NCI-H69 (cell line): ENCODE measurements at regions not wholly inside any gene's neighbourhood (a gene's known extent, or its start where the extent isn't known, plus 50 kb on each side); places are given as distances from the start of the nearest gene placed in this dataset.

Source experiments
- DNase-seq: peaks from one replicate; lab custom pipeline; 2025; lab: John Stamatoyannopoulos, UW

GRCh38 chr3:8200996-8201395 is 300.6 kb upstream of the LMCD1 start:
- DNase-seq, result peak; percentile 33

GRCh38 chr3:8201886-8202285 is 299.7 kb upstream of the LMCD1 start:
- DNase-seq, result peak; percentile 18

GRCh38 chr3:8204331-8204730 is 297.3 kb upstream of the LMCD1 start:
- DNase-seq, result no peak

- no peak for DNase-seq
These were observed 296.6 kb upstream of the LMCD1 start for GRCh38 chr3:8204853-8205650.

- no peak for DNase-seq
These were observed 295.7 kb upstream of the LMCD1 start for GRCh38 chr3:8205881-8206280.

- no peak for DNase-seq
These were observed 294.5 kb upstream of the LMCD1 start for GRCh38 chr3:8206971-8207617.

GRCh38 chr3:8210882-8211341 is 290.7 kb upstream of the LMCD1 start:
- no peak for DNase-seq

GRCh38 chr3:8212794-8213193 is 288.8 kb upstream of the LMCD1 start:
- no peak for DNase-seq

- DNase-seq, result no peak
These were observed 288.3 kb upstream of the LMCD1 start for GRCh38 chr3:8213286-8213685.

GRCh38 chr3:8215821-8216220 is 285.8 kb upstream of the LMCD1 start:
- no peak for DNase-seq

- DNase-seq, result no peak
These were observed 283.2 kb upstream of the LMCD1 start for GRCh38 chr3:8218353-8218940.

- DNase-seq, result no peak
These were observed 281.3 kb upstream of the LMCD1 start for GRCh38 chr3:8220291-8220690.

- DNase-seq, result peak; percentile 2
These were observed 277.9 kb upstream of the LMCD1 start for GRCh38 chr3:8223766-8224165.

- DNase-seq, result no peak
These were observed 276.7 kb upstream of the LMCD1 start for GRCh38 chr3:8224941-8225340.

- no peak for DNase-seq
These were observed 267.7 kb upstream of the LMCD1 start for GRCh38 chr3:8233938-8234337.

GRCh38 chr3:8236264-8236663 is 265.4 kb upstream of the LMCD1 start:
- DNase-seq, result no peak

GRCh38 chr3:8237893-8238292 is 263.7 kb upstream of the LMCD1 start:
- no peak for DNase-seq

GRCh38 chr3:8238432-8238831 is 263.2 kb upstream of the LMCD1 start:
- no peak for DNase-seq

GRCh38 chr3:8239095-8239494 is 262.5 kb upstream of the LMCD1 start:
- DNase-seq, result no peak

- DNase-seq, result peak; percentile 45
These were observed 261.6 kb upstream of the LMCD1 start for GRCh38 chr3:8239718-8240695.

GRCh38 chr3:8246070-8246469 is 255.6 kb upstream of the LMCD1 start:
- DNase-seq, result no peak

GRCh38 chr3:8253201-8253600 is 248.4 kb upstream of the LMCD1 start:
- no peak for DNase-seq
